DOHH2 (cell line): ENCODE measurements at regions not wholly inside any gene's neighbourhood (a gene's known extent, or its start where the extent isn't known, plus 50 kb on each side); places are given as distances from the start of the nearest gene placed in this dataset.
A peak's percentile ranks its signal among the peaks of the same experiment; 100 is the strongest.
"Not testable (repeated sequence)": the region's sequence is repeated elsewhere in the genome, so short reads cannot be mapped to it uniquely, and the experiment has no call there.

Source experiments
- H3F3A ChIP-seq: fragments of 200-600 bp; sonication (generic), shearing (Covaris generic); 2 replicates; pipeline ENCODE4 v1.6.0; 2016; ENCODE audit warnings: antibody characterized with exemption, mild to moderate bottlenecking; ENCODE audit not compliant: control insufficient read depth, insufficient read depth
- H3K27ac ChIP-seq: fragments of 200-600 bp; sonication (generic); 2 replicates; pipeline ENCODE4 v1.5.1; 2014; ENCODE audit warnings: low read depth, mild to moderate bottlenecking, low read length, moderate library complexity
- H3K27me3 ChIP-seq: fragments of 200-600 bp; sonication (generic); 2 replicates; pipeline ENCODE4 v1.6.1; 2014; ENCODE audit warnings: mild to moderate bottlenecking, low read length, mixed read lengths; ENCODE audit not compliant: control insufficient read depth
- H3K36me3 ChIP-seq: fragments of 200-600 bp; sonication (generic); 2 replicates; pipeline ENCODE4 v1.6.1; 2014; ENCODE audit warnings: mild to moderate bottlenecking, low read length, moderate library complexity, mixed read lengths; ENCODE audit not compliant: control insufficient read depth
- H3K4me1 ChIP-seq: fragments of 200-600 bp; sonication (generic); 2 replicates; pipeline ENCODE4 v1.6.1; 2014; ENCODE audit warnings: mild to moderate bottlenecking, low read length, mixed read lengths; ENCODE audit not compliant: control insufficient read depth
- H3K4me2 ChIP-seq: fragments of 200-600 bp; sonication (generic); 2 replicates; pipeline ENCODE4 v1.6.0; 2014; ENCODE audit warnings: mild to moderate bottlenecking, low read length, moderate library complexity
- H3K4me3 ChIP-seq: fragments of 200-600 bp; sonication (generic); 2 replicates; pipeline ENCODE4 v1.5.1; 2014; ENCODE audit warnings: mild to moderate bottlenecking, low read length, mixed read lengths
- H3K79me2 ChIP-seq: fragments of 200-600 bp; sonication (generic); 2 replicates; pipeline ENCODE4 v1.6.1; 2014; ENCODE audit warnings: mild to moderate bottlenecking, low read length, mixed read lengths; ENCODE audit not compliant: control insufficient read depth
- H3K9me2 ChIP-seq: fragments of 200-600 bp; sonication (generic); replicated peaks from 2 replicates; pipeline ENCODE4 v1.6.1; 2014; ENCODE audit warnings: mild to moderate bottlenecking, low read length, mixed read lengths; ENCODE audit not compliant: control insufficient read depth
- H3K9me3 ChIP-seq: fragments of 200-600 bp; sonication (generic); 2 replicates; pipeline ENCODE4 v1.6.1; 2014; ENCODE audit warnings: antibody characterized with exemption, low read length, mixed read lengths; ENCODE audit not compliant: control insufficient read depth, insufficient read depth
- H4K20me1 ChIP-seq: fragments of 200-600 bp; sonication (generic); 2 replicates; pipeline ENCODE4 v1.6.0; 2014; ENCODE audit warnings: low read depth, mild to moderate bottlenecking, antibody characterized with exemption, low read length, moderate library complexity; ENCODE audit not compliant: control insufficient read depth, insufficient read depth
- EZH2phosphoT487 ChIP-seq: fragments of 200-600 bp; sonication (generic); IDR thresholded peaks from 2 replicates; pipeline ENCODE4 v1.6.1; 2017; ENCODE audit warnings: borderline replicate concordance, mild to moderate bottlenecking, antibody characterized with exemption, low read length, moderate library complexity, mixed read lengths
- TF ChIP-seq, protein P1 (sequence below): fragments of 200-600 bp; sonication (generic); IDR thresholded peaks from one replicate; pipeline ENCODE4 v1.5.1; 2014; ENCODE audit warnings: antibody characterized with exemption, mild to moderate bottlenecking, low read depth, low read length; ENCODE audit not compliant: poor library complexity, severe bottlenecking

GRCh38 chr1:121458291-121459048 lies 273.7 kb downstream of the SRGAP2C start:
- Histone ChIP-seq H3K4me1 (peaks cover 61% of the 10 kb centered on the region), H3K27me3 (no peaks in the 10 kb centered on the region), H3K4me3 (peak overlapping the region; percentile 61), H4K20me1 (no peaks in the 10 kb centered on the region), H3K9me3 (no peaks in the 10 kb centered on the region), H3K79me2 (no peaks in the 10 kb centered on the region), H3K9me2 (no peaks in the 10 kb centered on the region), H3K4me2 (peak overlapping the region; percentile 75), H3F3A (peaks cover 14% of the 10 kb centered on the region), H3K27ac (peak overlapping the region; percentile 97), H3K36me3 (peaks cover 12% of the 10 kb centered on the region)
- no peak for TF ChIP-seq EZH2phosphoT487
- TF ChIP-seq, protein P1, sequence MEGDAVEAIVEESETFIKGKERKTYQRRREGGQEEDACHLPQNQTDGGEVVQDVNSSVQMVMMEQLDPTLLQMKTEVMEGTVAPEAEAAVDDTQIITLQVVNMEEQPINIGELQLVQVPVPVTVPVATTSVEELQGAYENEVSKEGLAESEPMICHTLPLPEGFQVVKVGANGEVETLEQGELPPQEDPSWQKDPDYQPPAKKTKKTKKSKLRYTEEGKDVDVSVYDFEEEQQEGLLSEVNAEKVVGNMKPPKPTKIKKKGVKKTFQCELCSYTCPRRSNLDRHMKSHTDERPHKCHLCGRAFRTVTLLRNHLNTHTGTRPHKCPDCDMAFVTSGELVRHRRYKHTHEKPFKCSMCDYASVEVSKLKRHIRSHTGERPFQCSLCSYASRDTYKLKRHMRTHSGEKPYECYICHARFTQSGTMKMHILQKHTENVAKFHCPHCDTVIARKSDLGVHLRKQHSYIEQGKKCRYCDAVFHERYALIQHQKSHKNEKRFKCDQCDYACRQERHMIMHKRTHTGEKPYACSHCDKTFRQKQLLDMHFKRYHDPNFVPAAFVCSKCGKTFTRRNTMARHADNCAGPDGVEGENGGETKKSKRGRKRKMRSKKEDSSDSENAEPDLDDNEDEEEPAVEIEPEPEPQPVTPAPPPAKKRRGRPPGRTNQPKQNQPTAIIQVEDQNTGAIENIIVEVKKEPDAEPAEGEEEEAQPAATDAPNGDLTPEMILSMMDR = no peak

GRCh38 chr1:121459235-121459634 lies 274.5 kb downstream of the SRGAP2C start:
- H3K9me3 ChIP-seq = no peaks in the 10 kb centered on the region
- peaks cover 14% of the 10 kb centered on the region for H3F3A ChIP-seq
- no peaks in the 10 kb centered on the region for H4K20me1 ChIP-seq
- H3K9me2 ChIP-seq = no peaks in the 10 kb centered on the region
- peak overlapping the region; percentile 97 for H3K27ac ChIP-seq
- H3K79me2 ChIP-seq = no peaks in the 10 kb centered on the region
- no peaks in the 10 kb centered on the region for H3K27me3 ChIP-seq
- H3K4me1 ChIP-seq = peaks cover 61% of the 10 kb centered on the region
- H3K36me3 ChIP-seq = peaks cover 12% of the 10 kb centered on the region
- peak overlapping the region; percentile 75 for H3K4me2 ChIP-seq
- H3K4me3 ChIP-seq = peak overlapping the region; percentile 39; the same call in 1 of the 2 replicates
- TF ChIP-seq, protein P1 = no peak
- no peak for TF ChIP-seq EZH2phosphoT487

- H3K9me3 ChIP-seq, H3K9me2 ChIP-seq, H3K27me3 ChIP-seq: not testable (repeated sequence)
Measured at GRCh38 chr1:121469395-121469794, 284.6 kb downstream of the SRGAP2C start.

DNA sequence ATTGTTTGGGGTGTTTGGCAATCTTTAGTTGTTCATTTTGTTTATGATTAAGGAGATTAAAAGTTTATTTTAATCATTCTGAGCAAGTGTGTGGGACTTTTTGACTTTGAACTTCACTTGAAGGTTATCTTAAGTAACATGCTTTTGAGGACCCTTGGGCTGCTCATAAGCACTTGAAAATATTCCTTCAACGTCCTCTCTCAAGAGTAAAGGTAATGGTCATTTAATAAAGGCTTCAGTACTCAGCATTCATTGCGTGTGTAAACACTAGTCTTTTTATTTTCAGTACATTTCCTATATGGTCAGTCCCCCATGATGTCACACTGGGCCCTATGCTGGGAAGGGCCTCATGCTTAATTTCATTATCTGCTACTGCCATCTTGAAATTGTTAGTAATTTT lies 285.6 kb downstream of the SRGAP2C start:
- H3K27me3 ChIP-seq, H3K4me2 ChIP-seq, H3F3A ChIP-seq, H4K20me1 ChIP-seq, H3K9me2 ChIP-seq, H3K4me3 ChIP-seq, H3K27ac ChIP-seq, H3K9me3 ChIP-seq, H3K36me3 ChIP-seq, H3K79me2 ChIP-seq: not testable (repeated sequence)
- H3K4me1 ChIP-seq = peaks cover 23% of the 10 kb centered on the region

More at GRCh38 chr1:121469395-121469794, 284.6 kb downstream of the SRGAP2C start:
- H4K20me1 ChIP-seq, H3K4me3 ChIP-seq, H3K79me2 ChIP-seq, H3K4me2 ChIP-seq, H3F3A ChIP-seq, H3K27ac ChIP-seq, H3K36me3 ChIP-seq: not testable (repeated sequence)
- H3K4me1 ChIP-seq = peaks cover 23% of the 10 kb centered on the region
